ENCODE measurements at regions not wholly inside any gene's neighbourhood (a gene's known extent, or its start where the extent isn't known, plus 50 kb on each side); places are given as distances from the start of the nearest gene placed in this dataset.

GRCh38 chr17:12388226-12388625 lies 277.5 kb upstream of the MYOCD start:
- DNase-seq = no peak

GRCh38 chr17:12389421-12389820 lies 276.3 kb upstream of the MYOCD start:
- DNase-seq = no peak

- no peak for DNase-seq
Observed at GRCh38 chr17:12390631-12391030, 275.1 kb upstream of the MYOCD start.

GRCh38 chr17:12391468-12391867 lies 274.2 kb upstream of the MYOCD start:
- no peak for DNase-seq

GRCh38 chr17:12395733-12396354 lies 269.8 kb upstream of the MYOCD start:
- no peak for DNase-seq

- DNase-seq = no peak
Observed at GRCh38 chr17:12398441-12399051, 267.1 kb upstream of the MYOCD start.

- DNase-seq = no peak
Observed at GRCh38 chr17:12402963-12403622, 262.6 kb upstream of the MYOCD start.

- DNase-seq = no peak
Observed at GRCh38 chr17:12403881-12404398, 261.8 kb upstream of the MYOCD start.

GRCh38 chr17:12406623-12407215 lies 259.0 kb upstream of the MYOCD start:
- no peak for DNase-seq

- no peak for DNase-seq
Observed at GRCh38 chr17:12407495-12408252, 258.0 kb upstream of the MYOCD start.

- DNase-seq = no peak
Observed at GRCh38 chr17:12409082-12409481, 256.6 kb upstream of the MYOCD start.

- DNase-seq = no peak
Observed at GRCh38 chr17:12410717-12411116, 255.0 kb upstream of the MYOCD start.

- DNase-seq = no peak
Observed at GRCh38 chr17:12415031-12415430, 250.7 kb upstream of the MYOCD start.

GRCh38 chr17:12421077-12421476 lies 244.6 kb upstream of the MYOCD start:
- DNase-seq = no peak

GRCh38 chr17:12421646-12422306 lies 243.9 kb upstream of the MYOCD start:
- no peak for DNase-seq

- no peak for DNase-seq
Observed at GRCh38 chr17:12422651-12423050, 243.0 kb upstream of the MYOCD start.

GRCh38 chr17:12423337-12423736 lies 242.4 kb upstream of the MYOCD start:
- DNase-seq = no peak

GRCh38 chr17:12429116-12429515 lies 236.6 kb upstream of the MYOCD start:
- no peak for DNase-seq

GRCh38 chr17:12431188-12431587 lies 234.5 kb upstream of the MYOCD start:
- DNase-seq = no peak

- DNase-seq = no peak
Observed at GRCh38 chr17:12438212-12438611, 227.5 kb upstream of the MYOCD start.

GRCh38 chr17:12438813-12439586 lies 226.7 kb upstream of the MYOCD start:
- DNase-seq = no peak

- DNase-seq = no peak
Observed at GRCh38 chr17:12445331-12445730, 220.4 kb upstream of the MYOCD start.

All from GDM1 (cell line).